Endothelial cell of umbilical vein (primary cell): ENCODE measurements at regions not wholly inside any gene's neighbourhood (a gene's known extent, or its start where the extent isn't known, plus 50 kb on each side); places are given as distances from the start of the nearest gene placed in this dataset.

Experiments used
- EZH2 ChIP-seq: IDR thresholded peaks from 2 replicates; pipeline ENCODE4 v1.6.1; 2012; ENCODE audit warnings: borderline replicate concordance, low read depth, mild to moderate bottlenecking, moderate library complexity, low read length, inconsistent platforms; ENCODE audit not compliant: severe bottlenecking
- TF ChIP-seq, protein P1 (sequence below), 2 donors: IDR thresholded peaks; 1 replicate in 1 of 2; 2 replicates in 1 of 2; pipeline ENCODE4 v1.5.1; 2011; ENCODE audit warnings: low read length in 2 of 2, mild to moderate bottlenecking in 2 of 2, moderate library complexity in 2 of 2, control low read depth in 1 of 2, inconsistent platforms in 1 of 2, low read depth in 1 of 2; ENCODE audit not compliant: insufficient read depth in 1 of 2; ENCODE audit errors: extremely low read depth in 1 of 2

DNA sequence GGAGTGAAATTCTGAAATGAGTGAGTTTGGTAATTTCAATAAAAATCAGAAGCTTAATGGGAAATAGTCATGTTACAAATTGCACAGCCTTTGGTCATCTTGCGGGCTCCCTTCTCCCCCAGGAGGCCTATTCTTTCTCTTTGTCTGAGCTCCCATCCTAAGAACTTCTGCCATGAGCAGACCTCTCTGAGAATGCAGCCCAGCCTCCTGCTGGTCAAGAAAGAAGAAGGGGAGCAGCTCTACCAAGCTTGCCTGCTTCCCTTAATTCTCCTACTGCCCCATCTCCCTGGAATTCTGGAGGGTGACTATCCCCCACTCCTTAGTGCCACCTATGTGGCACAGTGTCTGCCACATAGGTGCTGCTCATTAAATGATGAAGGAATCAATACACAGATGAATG lies 300.7 kb upstream of the DAB1 start:
- no peak for TF ChIP-seq EZH2
- TF ChIP-seq, protein P1, sequence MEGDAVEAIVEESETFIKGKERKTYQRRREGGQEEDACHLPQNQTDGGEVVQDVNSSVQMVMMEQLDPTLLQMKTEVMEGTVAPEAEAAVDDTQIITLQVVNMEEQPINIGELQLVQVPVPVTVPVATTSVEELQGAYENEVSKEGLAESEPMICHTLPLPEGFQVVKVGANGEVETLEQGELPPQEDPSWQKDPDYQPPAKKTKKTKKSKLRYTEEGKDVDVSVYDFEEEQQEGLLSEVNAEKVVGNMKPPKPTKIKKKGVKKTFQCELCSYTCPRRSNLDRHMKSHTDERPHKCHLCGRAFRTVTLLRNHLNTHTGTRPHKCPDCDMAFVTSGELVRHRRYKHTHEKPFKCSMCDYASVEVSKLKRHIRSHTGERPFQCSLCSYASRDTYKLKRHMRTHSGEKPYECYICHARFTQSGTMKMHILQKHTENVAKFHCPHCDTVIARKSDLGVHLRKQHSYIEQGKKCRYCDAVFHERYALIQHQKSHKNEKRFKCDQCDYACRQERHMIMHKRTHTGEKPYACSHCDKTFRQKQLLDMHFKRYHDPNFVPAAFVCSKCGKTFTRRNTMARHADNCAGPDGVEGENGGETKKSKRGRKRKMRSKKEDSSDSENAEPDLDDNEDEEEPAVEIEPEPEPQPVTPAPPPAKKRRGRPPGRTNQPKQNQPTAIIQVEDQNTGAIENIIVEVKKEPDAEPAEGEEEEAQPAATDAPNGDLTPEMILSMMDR (IDR thresholded peaks at IDR 0.05; ENCODE audit: extremely low read depth in 1 of 2, insufficient read depth in 1 of 2, low read depth in 1 of 2, low read length in 2 of 2) = no peak
